SU-DHL-6 (cell line): ENCODE measurements at regions not wholly inside any gene's neighbourhood (a gene's known extent, or its start where the extent isn't known, plus 50 kb on each side); places are given as distances from the start of the nearest gene placed in this dataset.

Experiments used
- H2AFZ ChIP-seq: fragments of 200-600 bp; sonication (generic); 2 replicates; pipeline ENCODE4 v1.6.1; 2014; ENCODE audit warnings: low read depth, mild to moderate bottlenecking, moderate library complexity, mixed read lengths, antibody characterized with exemption, low read length; ENCODE audit not compliant: severe bottlenecking
- H3F3A ChIP-seq: fragments of 200-600 bp; shearing (Covaris generic); 2 replicates; pipeline ENCODE4 v1.6.0; 2016; ENCODE audit warnings: antibody characterized with exemption, mild to moderate bottlenecking; ENCODE audit not compliant: insufficient read depth
- H3K27ac ChIP-seq: fragments of 200-600 bp; sonication (generic); 2 replicates; pipeline ENCODE4 v1.5.1; 2016; ENCODE audit warnings: low read depth, mild to moderate bottlenecking, low read length, moderate library complexity, mixed read lengths
- H3K27me3 ChIP-seq: fragments of 200-600 bp; sonication (generic), shearing (Covaris generic); 2 replicates; pipeline ENCODE4 v1.6.0; 2014; ENCODE audit warnings: mild to moderate bottlenecking, low read length
- H3K36me3 ChIP-seq: fragments of 200-600 bp; sonication (generic); 2 replicates; pipeline ENCODE4 v1.6.1; 2014; ENCODE audit warnings: mild to moderate bottlenecking, low read length, mixed read lengths
- H3K4me2 ChIP-seq: fragments of 300-600, 200-600 bp; shearing (Covaris generic), sonication (generic); 2 replicates; pipeline ENCODE4 v1.6.0; 2014; ENCODE audit warnings: low read length, low read depth, mild to moderate bottlenecking; ENCODE audit not compliant: poor library complexity, severe bottlenecking
- H3K4me3 ChIP-seq: fragments of 200-600 bp; sonication (generic); 2 replicates; pipeline ENCODE4 v1.5.1; 2014; ENCODE audit warnings: antibody characterized with exemption, low read length, mild to moderate bottlenecking, mixed read lengths; ENCODE audit not compliant: insufficient read depth, poor library complexity, severe bottlenecking
- H3K79me2 ChIP-seq: fragments of 200-600 bp; sonication (generic); 2 replicates; pipeline ENCODE4 v1.6.1; 2014; ENCODE audit warnings: mild to moderate bottlenecking, low read length, moderate library complexity; ENCODE audit not compliant: insufficient read depth
- H3K9ac ChIP-seq: fragments of 200-600 bp; sonication (generic); 2 replicates; pipeline ENCODE4 v1.7.0; 2014; ENCODE audit warnings: mild to moderate bottlenecking, low read length
- H3K9me2 ChIP-seq: fragments of 200-600 bp; sonication (generic); replicated peaks from 2 replicates; pipeline ENCODE4 v1.6.1; 2014; ENCODE audit warnings: low read length; ENCODE audit not compliant: insufficient read depth
- H3K9me3 ChIP-seq: fragments of 200-600 bp; sonication (generic); 2 replicates; pipeline ENCODE4 v1.6.1; 2014; ENCODE audit warnings: low read length, mixed read lengths; ENCODE audit not compliant: insufficient read depth
- H4K20me1 ChIP-seq: fragments of 200-600 bp; sonication (generic); 2 replicates; pipeline ENCODE4 v1.6.1; 2014; ENCODE audit warnings: low read depth, mild to moderate bottlenecking, antibody characterized with exemption, low read length, moderate library complexity, mixed read lengths
- CTCF ChIP-seq: fragments of 200-600 bp; sonication (generic); IDR thresholded peaks from one replicate; pipeline ENCODE4 v1.5.1; 2017; ENCODE audit warnings: antibody characterized with exemption, mild to moderate bottlenecking, low read length, moderate library complexity; ENCODE audit not compliant: insufficient read depth, poor library complexity, severe bottlenecking
- EZH2phosphoT487 ChIP-seq: fragments of 200-600 bp; sonication (generic), shearing (Covaris generic); conservative IDR thresholded peaks from 2 replicates; pipeline ENCODE4 v1.6.1; 2018; ENCODE audit warnings: mild to moderate bottlenecking, antibody characterized with exemption, low read length, moderate library complexity, mixed read lengths

GRCh38 chr2:220781622-220782241 lies 790.4 kb downstream of the EPHA4 start:
- Histone ChIP-seq H3K4me3 (no peak overlapping the region), H2AFZ (no peak overlapping the region), H3K9me3 (no peaks in the 10 kb centered on the region), H3F3A (no peaks in the 10 kb centered on the region), H3K36me3 (no peaks in the 10 kb centered on the region), H3K9me2 (no peaks in the 10 kb centered on the region; the same call in 1 of the 2 replicates), H3K27ac (no peak overlapping the region), H3K27me3 (no peaks in the 10 kb centered on the region), H3K79me2 (no peaks in the 10 kb centered on the region), H4K20me1 (no peaks in the 10 kb centered on the region), H3K4me2 (no peak overlapping the region), H3K9ac (no peak overlapping the region)
- TF ChIP-seq EZH2phosphoT487 (no peak), CTCF (no peak)

GRCh38 chr2:220782609-220783113 lies 789.4 kb downstream of the EPHA4 start:
- no peak overlapping the region for H3K4me3 ChIP-seq
- TF ChIP-seq EZH2phosphoT487 (no peak), CTCF (no peak)

GRCh38 chr2:220783671-220784070 lies 788.4 kb downstream of the EPHA4 start:
- no peaks in the 10 kb centered on the region for H3F3A ChIP-seq
- TF ChIP-seq EZH2phosphoT487 = no peak
- H3K36me3 ChIP-seq = no peaks in the 10 kb centered on the region
- no peak overlapping the region for H3K27ac ChIP-seq
- no peaks in the 10 kb centered on the region for H3K27me3 ChIP-seq
- no peaks in the 10 kb centered on the region for H3K9me3 ChIP-seq
- H2AFZ ChIP-seq = no peak overlapping the region
- no peak overlapping the region for H3K4me3 ChIP-seq
- no peaks in the 10 kb centered on the region for H3K79me2 ChIP-seq
- no peak overlapping the region for H3K9ac ChIP-seq
- no peak overlapping the region for H3K4me2 ChIP-seq
- H4K20me1 ChIP-seq = no peaks in the 10 kb centered on the region
- no peaks in the 10 kb centered on the region; the same call in 1 of the 2 replicates for H3K9me2 ChIP-seq

More at GRCh38 chr2:220782609-220783113, 789.4 kb downstream of the EPHA4 start:
- Histone ChIP-seq H3K4me2 (no peak overlapping the region), H3K27ac (no peak overlapping the region), H2AFZ (no peak overlapping the region), H3F3A (no peaks in the 10 kb centered on the region), H3K9me2 (no peaks in the 10 kb centered on the region; the same call in 1 of the 2 replicates), H4K20me1 (no peaks in the 10 kb centered on the region), H3K9me3 (no peaks in the 10 kb centered on the region), H3K9ac (no peak overlapping the region), H3K27me3 (no peaks in the 10 kb centered on the region), H3K36me3 (no peaks in the 10 kb centered on the region), H3K79me2 (no peaks in the 10 kb centered on the region)

GRCh38 chr2:220785178-220785577 lies 786.9 kb downstream of the EPHA4 start:
- TF ChIP-seq EZH2phosphoT487 (no peak), CTCF (no peak)
- Histone ChIP-seq H3K36me3 (no peaks in the 10 kb centered on the region), H3F3A (no peaks in the 10 kb centered on the region), H3K9me3 (no peaks in the 10 kb centered on the region), H3K79me2 (no peaks in the 10 kb centered on the region), H2AFZ (no peak overlapping the region), H3K4me3 (no peak overlapping the region), H3K4me2 (no peak overlapping the region), H3K9me2 (no peaks in the 10 kb centered on the region; the same call in 1 of the 2 replicates), H3K27me3 (no peaks in the 10 kb centered on the region), H3K27ac (no peak overlapping the region), H3K9ac (no peak overlapping the region), H4K20me1 (no peaks in the 10 kb centered on the region)
